GM18858 (cell line): ENCODE measurements at regions not wholly inside any gene's neighbourhood (a gene's known extent, or its start where the extent isn't known, plus 50 kb on each side); places are given as distances from the start of the nearest gene placed in this dataset.

Experiments used
- ATAC-seq: cut with Tn5 transposase; IDR thresholded peaks from one replicate; pipeline ENCODE4 v1.9.1; 2021; ENCODE audit not compliant: unreplicated experiment

GRCh38 chr22:48096851-48097665 lies 1334.6 kb downstream of the TBC1D22A start:
- ATAC-seq = no peak

GRCh38 chr22:48096411-48096810 lies 1334.0 kb downstream of the TBC1D22A start:
- ATAC-seq = no peak

- ATAC-seq = no peak
Observed at GRCh38 chr22:48093981-48094380, 1331.5 kb downstream of the TBC1D22A start.

- no peak for ATAC-seq
Observed at GRCh38 chr22:48092866-48093265, 1330.4 kb downstream of the TBC1D22A start.

GRCh38 chr22:48091656-48092223 lies 1329.3 kb downstream of the TBC1D22A start:
- no peak for ATAC-seq

GRCh38 chr22:48091060-48091650 lies 1328.7 kb downstream of the TBC1D22A start:
- ATAC-seq = no peak

GRCh38 chr22:48090332-48090672 lies 1327.9 kb downstream of the TBC1D22A start:
- no peak for ATAC-seq

GRCh38 chr22:48089601-48090331 lies 1327.3 kb downstream of the TBC1D22A start:
- no peak for ATAC-seq

GRCh38 chr22:48088926-48089536 lies 1326.6 kb downstream of the TBC1D22A start:
- no peak for ATAC-seq

GRCh38 chr22:48088251-48088650 lies 1325.8 kb downstream of the TBC1D22A start:
- ATAC-seq = no peak

- ATAC-seq = no peak
Observed at GRCh38 chr22:48085901-48086645, 1323.6 kb downstream of the TBC1D22A start.

- no peak for ATAC-seq
Observed at GRCh38 chr22:48084729-48085050, 1322.2 kb downstream of the TBC1D22A start.

- no peak for ATAC-seq
Observed at GRCh38 chr22:48084041-48084728, 1321.7 kb downstream of the TBC1D22A start.

GRCh38 chr22:48083502-48083901 lies 1321.1 kb downstream of the TBC1D22A start:
- no peak for ATAC-seq

GRCh38 chr22:48082284-48082683 lies 1319.8 kb downstream of the TBC1D22A start:
- no peak for ATAC-seq

- ATAC-seq = no peak
Observed at GRCh38 chr22:48081281-48081680, 1318.8 kb downstream of the TBC1D22A start.

GRCh38 chr22:48080316-48081165 lies 1318.1 kb downstream of the TBC1D22A start:
- no peak for ATAC-seq

GRCh38 chr22:48079505-48080290 lies 1317.2 kb downstream of the TBC1D22A start:
- ATAC-seq = no peak
